Activated CD8-positive, alpha-beta memory T cell treated with anti-CD3 and anti-CD28 coated beads, Interleukin-2, amount 10 ng/mL, durations not matched to agents 7 days and 5 days (primary cell): ENCODE measurements at regions not wholly inside any gene's neighbourhood (a gene's known extent, or its start where the extent isn't known, plus 50 kb on each side); places are given as distances from the start of the nearest gene placed in this dataset.

Experiments
- ATAC-seq: fragments of 150-1000 bp; cut with Tn5 transposase; one replicate; pipeline ENCODE4 v1.10.0; 2021; ENCODE audit warnings: moderate library complexity
- CTCF ChIA-PET: fragments of 350-600 bp; sonication (Branson Sonifier 250); formaldehyde crosslinking; loops from one replicate; lab custom pipeline; 2021; ENCODE audit warnings: antibody characterized with exemption; lab: Charles Lee
- DNase-seq: peaks from one replicate; pipeline ENCODE4 v3.0.0-alpha.2; 2020
- H3K27ac Mint-ChIP-seq: one replicate; pipeline ENCODE4 v1.8.0; 2021; ENCODE audit warnings: mild to moderate bottlenecking, mixed read lengths
- H3K27me3 Mint-ChIP-seq: one replicate; pipeline ENCODE4 v1.8.0; 2021; ENCODE audit warnings: mixed read lengths
- H3K36me3 Mint-ChIP-seq: one replicate; pipeline ENCODE4 v1.8.0; 2021; ENCODE audit warnings: mild to moderate bottlenecking, mixed read lengths
- H3K4me1 Mint-ChIP-seq: one replicate; pipeline ENCODE4 v1.8.0; 2021; ENCODE audit warnings: mixed read lengths
- H3K4me3 Mint-ChIP-seq: one replicate; pipeline ENCODE4 v1.8.0; 2021; ENCODE audit warnings: mild to moderate bottlenecking, moderate library complexity, mixed read lengths
- H3K9me3 Mint-ChIP-seq: one replicate; pipeline ENCODE4 v1.8.0; 2022; ENCODE audit warnings: low read depth, mixed read lengths

- H3K4me1 Mint-ChIP-seq: no peaks in the 10 kb centered on the region
- H3K36me3 Mint-ChIP-seq: no peaks in the 10 kb centered on the region
- H3K27ac Mint-ChIP-seq: no peak overlapping the region
- ATAC-seq (no peak), DNase-seq (no peak)
- peaks cover 36% of the 10 kb centered on the region for H3K27me3 Mint-ChIP-seq
- CTCF ChIA-PET: no interaction called here
- H3K4me3 Mint-ChIP-seq: no peak overlapping the region
- H3K9me3 Mint-ChIP-seq: no peaks in the 10 kb centered on the region
These were observed 158.2 kb upstream of the TSC22D2 start for GRCh38 chr3:150249779-150250470.

- no peak for DNase-seq
- H3K27ac Mint-ChIP-seq: no peak overlapping the region
These were observed 159.0 kb upstream of the TSC22D2 start for GRCh38 chr3:150248888-150249681.

DNA sequence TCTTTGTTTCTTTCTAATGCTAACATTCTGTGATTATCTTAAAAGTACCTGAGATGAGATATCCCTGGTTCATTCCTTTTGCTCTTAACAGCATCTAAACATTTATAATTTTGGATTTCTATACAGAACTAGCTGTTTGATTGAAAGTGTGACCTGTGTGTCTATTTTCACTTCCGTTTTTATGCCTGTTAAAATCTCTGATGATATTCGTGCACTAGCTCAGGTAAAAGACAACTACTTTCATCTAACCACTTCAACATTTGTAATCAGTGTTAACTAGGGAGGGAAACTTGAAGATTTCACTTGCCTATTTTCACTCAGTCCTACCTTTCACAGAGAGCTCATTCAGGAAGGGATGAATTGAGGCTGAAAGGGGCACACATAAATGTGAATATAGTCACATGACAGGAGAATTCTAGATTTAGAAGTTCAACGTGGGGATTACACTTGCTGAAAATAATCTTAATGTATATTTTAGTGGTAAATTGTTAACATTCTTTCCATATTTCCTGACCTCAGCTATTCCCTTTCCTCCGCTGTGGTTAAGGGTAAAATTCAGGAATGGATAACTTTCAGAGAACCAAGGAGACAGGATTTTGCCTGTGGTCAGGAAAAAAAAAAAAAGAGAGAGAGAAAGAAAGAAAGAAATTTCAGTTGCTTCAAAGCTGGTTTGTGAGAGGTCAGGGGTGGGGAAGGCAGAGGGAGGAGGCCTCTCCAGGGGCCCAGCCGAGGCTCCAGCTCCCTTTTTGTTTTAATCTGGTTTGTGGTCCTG is 159.8 kb upstream of the TSC22D2 start:
- H3K27me3 Mint-ChIP-seq: peaks cover 44% of the 10 kb centered on the region
- DNase-seq: no peak
- H3K9me3 Mint-ChIP-seq: no peaks in the 10 kb centered on the region
- CTCF ChIA-PET: no interaction called here
- H3K27ac Mint-ChIP-seq: no peak overlapping the region
- H3K4me1 Mint-ChIP-seq: no peaks in the 10 kb centered on the region
- H3K36me3 Mint-ChIP-seq: no peaks in the 10 kb centered on the region
- H3K4me3 Mint-ChIP-seq: no peak overlapping the region
- ATAC-seq: no peak

More at GRCh38 chr3:150248888-150249681, 159.0 kb upstream of the TSC22D2 start:
- Mint-ChIP-seq H3K4me1 (no peaks in the 10 kb centered on the region), H3K4me3 (no peak overlapping the region), H3K36me3 (no peaks in the 10 kb centered on the region), H3K9me3 (no peaks in the 10 kb centered on the region), H3K27me3 (peaks cover 37% of the 10 kb centered on the region)
- CTCF ChIA-PET: no interaction called here
- ATAC-seq: no peak

- no peaks in the 10 kb centered on the region for H3K36me3 Mint-ChIP-seq
- no peaks in the 10 kb centered on the region for H3K9me3 Mint-ChIP-seq
- H3K27ac Mint-ChIP-seq: no peak overlapping the region
- H3K27me3 Mint-ChIP-seq: peaks cover 46% of the 10 kb centered on the region
- ATAC-seq: no peak
- no peak overlapping the region for H3K4me3 Mint-ChIP-seq
- CTCF ChIA-PET: no interaction called here
- DNase-seq: no peak
- no peaks in the 10 kb centered on the region for H3K4me1 Mint-ChIP-seq
These were observed 160.7 kb upstream of the TSC22D2 start for GRCh38 chr3:150247441-150247840.

GRCh38 chr3:150243466-150243865 is 164.6 kb upstream of the TSC22D2 start:
- no peaks in the 10 kb centered on the region for H3K36me3 Mint-ChIP-seq
- ATAC-seq (no peak), DNase-seq (no peak)
- peaks cover 31% of the 10 kb centered on the region for H3K27me3 Mint-ChIP-seq
- no peak overlapping the region for H3K27ac Mint-ChIP-seq
- H3K9me3 Mint-ChIP-seq: no peaks in the 10 kb centered on the region
- H3K4me1 Mint-ChIP-seq: no peaks in the 10 kb centered on the region
- CTCF ChIA-PET: interaction anchor here (0.6 kb wide), 1 partner anchor 262 kb away, joined by 4 read pairs; no protein-coding TSS in a partner anchor
- H3K4me3 Mint-ChIP-seq: no peak overlapping the region

DNA sequence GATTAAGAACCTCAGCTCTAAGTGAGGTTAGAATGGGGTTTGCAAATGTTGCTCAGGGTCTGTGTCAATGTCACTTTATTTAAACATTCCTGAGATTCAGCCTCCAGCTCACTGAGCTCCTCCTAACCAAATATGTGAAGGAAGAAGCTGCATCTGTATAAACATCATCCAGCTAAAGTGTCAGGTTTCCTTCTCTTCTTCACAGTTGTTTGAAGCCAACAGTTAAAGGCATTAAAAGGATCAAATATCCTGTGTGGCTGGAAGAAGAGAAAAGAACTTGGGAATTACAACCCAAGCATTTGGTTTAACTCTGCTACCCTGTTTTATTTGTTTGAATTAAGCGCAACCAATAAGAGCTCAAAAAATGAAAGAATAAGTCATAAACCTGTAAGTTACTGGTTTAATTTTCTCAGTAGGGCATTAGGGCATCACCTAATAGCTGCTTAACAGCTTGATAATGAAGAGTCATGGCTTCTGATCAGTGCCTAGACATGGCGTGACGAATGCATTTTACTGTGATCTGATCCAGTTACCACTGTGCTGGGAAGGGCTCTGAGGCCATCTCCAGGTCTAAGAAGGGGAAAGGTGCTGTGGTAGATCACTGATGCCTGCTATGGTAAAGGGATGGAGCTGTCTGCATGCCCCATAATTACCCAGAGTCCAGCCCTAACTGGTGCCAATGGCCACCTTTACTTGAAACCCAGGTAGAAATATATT is 165.7 kb upstream of the TSC22D2 start:
- CTCF ChIA-PET: interaction anchor here (0.6 kb wide), 1 partner anchor 470 kb away, joined by 3 read pairs; no protein-coding TSS in a partner anchor
- H3K4me3 Mint-ChIP-seq: no peak overlapping the region
- ATAC-seq: no peak
- H3K27me3 Mint-ChIP-seq: peaks cover 27% of the 10 kb centered on the region
- no peak for DNase-seq
- H3K4me1 Mint-ChIP-seq: no peaks in the 10 kb centered on the region
- no peak overlapping the region for H3K27ac Mint-ChIP-seq
- H3K9me3 Mint-ChIP-seq: no peaks in the 10 kb centered on the region
- H3K36me3 Mint-ChIP-seq: no peaks in the 10 kb centered on the region

DNA sequence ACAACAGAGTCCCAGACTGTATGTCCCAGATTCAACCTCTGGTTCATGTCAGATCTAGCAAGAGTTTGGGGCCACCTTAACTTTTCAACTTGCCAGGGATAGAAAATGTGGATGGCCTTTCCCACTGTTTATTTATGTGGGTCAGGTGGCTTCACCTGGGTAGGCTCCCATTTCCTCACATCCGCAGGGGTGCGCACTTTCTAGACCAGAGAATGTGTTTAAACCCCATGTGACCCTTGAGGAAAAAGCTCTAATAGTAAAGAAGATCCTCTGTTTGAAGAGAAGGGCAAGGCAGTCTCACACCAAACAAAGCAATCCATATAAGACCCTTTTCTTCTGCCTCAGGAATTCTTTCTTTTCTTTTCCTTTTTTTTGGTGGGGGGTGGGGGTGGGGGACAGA is 167.2 kb upstream of the TSC22D2 start:
- H3K9me3 Mint-ChIP-seq: no peaks in the 10 kb centered on the region
- H3K27me3 Mint-ChIP-seq: peaks cover 24% of the 10 kb centered on the region
- no peaks in the 10 kb centered on the region for H3K4me1 Mint-ChIP-seq
- H3K4me3 Mint-ChIP-seq: no peak overlapping the region
- CTCF ChIA-PET: interaction anchor here (1.1 kb wide), 1 partner anchor 10 kb away, joined by 5 read pairs; no protein-coding TSS in a partner anchor
- no peak for ATAC-seq
- H3K27ac Mint-ChIP-seq: no peak overlapping the region
- no peak for DNase-seq
- H3K36me3 Mint-ChIP-seq: no peaks in the 10 kb centered on the region

DNA sequence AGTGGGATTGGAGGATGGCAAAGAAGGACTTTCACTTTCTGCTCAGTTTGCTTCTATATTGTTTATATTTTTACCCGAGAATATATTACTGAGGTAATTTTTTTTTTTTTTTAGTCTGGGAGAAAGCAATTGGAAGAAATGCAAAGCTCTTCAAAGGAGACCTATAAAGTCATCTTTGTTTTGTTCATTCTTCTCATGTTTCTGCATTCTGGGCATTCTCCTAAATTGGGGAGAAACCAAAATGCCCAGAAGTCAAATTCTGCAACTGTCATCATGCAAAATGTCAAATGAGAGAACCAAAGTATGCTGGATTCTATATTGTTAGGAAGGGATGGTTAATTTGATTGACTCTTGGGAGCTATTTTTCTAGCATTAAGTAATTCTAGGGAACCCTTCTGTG is 168.3 kb upstream of the TSC22D2 start:
- no peaks in the 10 kb centered on the region for H3K4me1 Mint-ChIP-seq
- no peaks in the 10 kb centered on the region for H3K36me3 Mint-ChIP-seq
- no peak overlapping the region for H3K27ac Mint-ChIP-seq
- DNase-seq (no peak), ATAC-seq (no peak)
- peaks cover 19% of the 10 kb centered on the region for H3K27me3 Mint-ChIP-seq
- H3K9me3 Mint-ChIP-seq: no peaks in the 10 kb centered on the region
- CTCF ChIA-PET: no interaction called here
- no peak overlapping the region for H3K4me3 Mint-ChIP-seq

DNA sequence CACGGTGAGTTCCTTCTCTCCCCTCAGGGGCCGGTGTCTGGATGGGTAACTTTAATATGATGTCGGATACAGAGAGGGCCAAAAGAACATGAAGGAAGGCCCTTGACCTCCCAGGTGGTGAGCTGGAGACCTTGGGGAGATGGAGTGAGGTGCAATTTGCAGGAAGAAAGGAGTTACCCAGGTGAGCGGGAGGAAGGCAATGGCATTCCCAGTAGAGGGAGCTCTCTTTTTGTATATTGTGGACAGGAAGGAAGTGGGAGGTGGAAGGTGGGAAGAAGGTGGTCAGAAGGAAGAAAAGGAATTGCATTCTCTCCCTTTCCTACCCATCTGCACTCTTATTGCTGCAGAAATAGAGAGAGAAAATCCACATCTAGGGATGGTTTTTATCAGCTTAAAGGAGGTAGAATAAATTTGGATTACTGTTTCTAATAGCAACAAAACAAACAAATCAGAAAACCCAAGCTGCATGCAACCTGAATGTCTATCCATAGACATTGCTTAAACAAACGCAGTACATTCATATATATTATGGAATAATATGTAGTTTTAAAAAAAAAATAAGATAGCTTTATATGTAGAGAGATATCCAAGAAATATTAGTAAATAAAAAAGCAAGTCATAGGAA is 169.0 kb upstream of the TSC22D2 start:
- H3K36me3 Mint-ChIP-seq: no peaks in the 10 kb centered on the region
- H3K9me3 Mint-ChIP-seq: no peaks in the 10 kb centered on the region
- no peaks in the 10 kb centered on the region for H3K4me1 Mint-ChIP-seq
- ATAC-seq: no peak
- CTCF ChIA-PET: interaction anchor here (1.6 kb wide), 1 partner anchor 12 kb away, joined by 3 read pairs; no protein-coding TSS in a partner anchor
- H3K4me3 Mint-ChIP-seq: no peak overlapping the region
- no peak for DNase-seq
- H3K27me3 Mint-ChIP-seq: peaks cover 12% of the 10 kb centered on the region
- no peak overlapping the region for H3K27ac Mint-ChIP-seq

DNA sequence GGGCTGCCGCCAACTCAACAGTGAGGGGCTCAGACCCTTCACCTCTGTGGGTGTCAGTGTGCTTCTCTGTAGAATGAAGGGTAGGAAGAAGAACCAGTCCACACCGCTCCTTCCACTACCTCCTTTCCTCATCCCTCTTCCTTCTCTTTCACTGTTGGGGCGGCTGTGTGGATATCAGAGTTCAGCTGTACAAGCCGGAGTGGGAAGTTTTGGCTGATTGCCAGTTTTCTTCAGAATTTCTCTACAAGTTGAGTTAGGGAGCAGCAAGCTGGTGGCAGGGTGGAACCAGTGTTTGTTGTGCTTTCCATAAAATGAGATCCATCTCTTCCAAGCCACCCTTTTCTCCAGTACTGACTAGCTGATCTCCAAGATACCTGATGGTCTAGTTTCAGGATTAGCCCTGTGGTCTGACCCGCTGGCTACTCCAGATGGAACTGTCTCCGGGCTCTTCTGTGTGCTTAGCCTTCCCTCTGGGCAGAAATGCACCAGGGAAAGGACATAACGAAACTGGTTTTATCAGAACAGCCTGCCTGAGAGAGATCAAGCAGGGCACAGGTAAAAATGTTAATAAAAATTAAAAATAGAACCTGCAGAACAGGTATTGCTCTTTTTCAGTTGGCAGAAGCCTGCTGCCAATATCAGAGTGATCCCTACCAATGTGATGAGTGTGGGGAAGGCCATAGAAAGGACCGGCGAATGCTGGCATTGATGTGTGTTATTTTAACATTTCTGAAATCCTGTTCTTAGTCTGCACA is 169.9 kb upstream of the TSC22D2 start:
- DNase-seq (no peak), ATAC-seq (no peak)
- H3K9me3 Mint-ChIP-seq: no peaks in the 10 kb centered on the region
- no peak overlapping the region for H3K4me3 Mint-ChIP-seq
- H3K27ac Mint-ChIP-seq: no peak overlapping the region
- no peaks in the 10 kb centered on the region for H3K36me3 Mint-ChIP-seq
- H3K4me1 Mint-ChIP-seq: no peaks in the 10 kb centered on the region
- H3K27me3 Mint-ChIP-seq: peaks cover 8% of the 10 kb centered on the region
- CTCF ChIA-PET: interaction anchor here (1.6 kb wide), 1 partner anchor 11 kb away, joined by 3 read pairs; no protein-coding TSS in a partner anchor

DNA sequence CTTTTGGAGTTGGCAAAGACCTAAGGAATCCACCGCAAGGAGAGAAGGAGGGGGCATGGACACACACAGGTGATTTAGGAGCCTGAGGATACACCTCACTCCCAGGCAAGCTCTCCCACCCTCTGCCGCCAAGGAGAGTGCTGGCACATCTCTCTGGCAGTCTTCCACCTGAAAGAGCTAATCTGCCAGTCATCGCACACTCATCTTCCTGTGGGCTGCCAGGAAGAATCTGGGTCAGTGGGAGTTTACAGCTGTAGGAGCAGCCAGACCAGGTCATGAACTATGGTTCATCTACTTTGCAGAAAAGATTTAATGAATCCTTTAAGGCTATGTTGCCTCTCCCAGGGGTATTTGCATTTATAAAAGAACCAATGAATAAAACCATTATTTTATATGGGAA is 170.6 kb upstream of the TSC22D2 start:
- Mint-ChIP-seq H3K9me3 (no peaks in the 10 kb centered on the region), H3K27ac (no peak overlapping the region), H3K36me3 (no peaks in the 10 kb centered on the region), H3K4me3 (no peak overlapping the region), H3K27me3 (peaks cover 6% of the 10 kb centered on the region), H3K4me1 (no peaks in the 10 kb centered on the region)
- CTCF ChIA-PET: interaction anchor here (1.6 kb wide), 1 partner anchor 10 kb away, joined by 3 read pairs; no protein-coding TSS in a partner anchor
- ATAC-seq: no peak
- DNase-seq: no peak
